Prostate gland (tissue), 2 donors: ENCODE measurements at regions not wholly inside any gene's neighbourhood (a gene's known extent, or its start where the extent isn't known, plus 50 kb on each side); places are given as distances from the start of the nearest gene placed in this dataset.

Experiments used
- CTCF ChIP-seq, 4 experiments: fragments of 200-600 bp in 2 of 4; fragments of 450-650 bp in 2 of 4; sonication (generic) in 2 of 4; IDR thresholded peaks; 1 replicate in 3 of 4; 2 replicates in 1 of 4; pipeline ENCODE4 v1.5.1; 2016 to 2019; ENCODE audit warnings: antibody characterized with exemption in 4 of 4, mild to moderate bottlenecking in 2 of 4, moderate library complexity in 2 of 4
- POLR2A ChIP-seq: fragments of 450-650 bp; IDR thresholded peaks from one replicate; pipeline ENCODE4 v1.6.1; 2016; ENCODE audit warnings: antibody characterized with exemption, mild to moderate bottlenecking

DNA sequence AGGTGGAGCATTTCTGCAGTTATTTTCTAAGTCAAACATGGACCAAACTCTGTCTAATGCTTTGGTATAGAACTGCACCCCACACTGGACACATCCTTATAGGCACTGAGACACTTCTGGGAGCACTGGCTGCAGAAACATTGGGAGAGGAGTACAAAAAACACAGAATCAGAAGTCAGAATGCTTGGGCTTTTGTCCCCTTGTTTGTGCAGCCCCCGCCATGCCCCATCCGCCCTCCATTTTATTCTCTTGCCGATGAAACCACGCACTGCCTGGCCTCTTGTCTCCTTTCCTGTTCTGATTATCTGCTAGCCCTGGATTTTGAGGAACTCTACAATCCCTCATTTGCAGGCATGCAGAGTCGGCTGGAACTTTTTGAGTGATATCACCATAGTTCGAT is 1201.2 kb downstream of the TBC1D22A start:
- no peak for TF ChIP-seq POLR2A
- no peak for TF ChIP-seq CTCF (IDR thresholded peaks at IDR 0.05)
